ENCODE measurements at regions not wholly inside any gene's neighbourhood (a gene's known extent, or its start where the extent isn't known, plus 50 kb on each side); places are given as distances from the start of the nearest gene placed in this dataset.

DNA sequence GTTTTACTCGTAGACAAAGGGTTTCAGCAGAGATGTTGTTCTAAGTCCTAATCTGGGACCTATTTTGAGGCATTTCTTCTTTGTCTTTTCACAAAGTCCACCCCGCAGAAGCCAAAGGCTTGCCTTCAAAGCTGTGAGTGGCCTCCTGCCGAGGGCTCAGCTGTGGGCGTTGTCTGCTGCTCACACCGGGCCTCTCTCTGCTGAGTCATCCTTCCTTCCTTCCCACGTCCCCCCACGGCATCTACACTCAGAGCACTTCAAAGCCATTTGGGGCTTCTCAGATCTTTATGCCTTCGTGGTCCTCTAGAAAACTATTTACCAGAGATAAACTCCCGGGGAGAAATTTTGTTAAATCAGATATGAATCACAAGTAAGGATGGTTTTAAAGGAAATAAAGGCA is 115.9 kb upstream of the TMPO start:
- TF ChIP-seq EZH2 (IDR thresholded peaks at IDR 0.05) (no peak), POLR2AphosphoS5 (IDR thresholded peaks at IDR 0.05; ENCODE audit: borderline replicate concordance, low read depth, low read length) (no peak), FOXP2 (optimal IDR thresholded peaks at IDR 0.05; ENCODE audit: control extremely low read depth, extremely low read length, insufficient read depth) (no peak)

Data from SK-N-MC (cell line).